ENCODE measurements at regions not wholly inside any gene's neighbourhood (a gene's known extent, or its start where the extent isn't known, plus 50 kb on each side); places are given as distances from the start of the nearest gene placed in this dataset.
A peak's percentile ranks its signal among the peaks of the same experiment; 100 is the strongest.

GRCh38 chr3:180358179-180358578 is 243.8 kb upstream of the TTC14 start (continued):
- no peak for TF ChIP-seq USF2 (IDR thresholded peaks at IDR 0.05)
- TF ChIP-seq CHD2 (IDR thresholded peaks at IDR 0.05; ENCODE audit: low read length, partially characterized antibody): no peak
- TF ChIP-seq NFE2L2 (conservative IDR thresholded peaks at IDR 0.05; ENCODE audit: low read length): no peak
- no peak for TF ChIP-seq SMC3 (IDR thresholded peaks at IDR 0.05)
- no peak for TF ChIP-seq ELK1 (IDR thresholded peaks at IDR 0.05; ENCODE audit: low read depth, low read length)
- TF ChIP-seq HOXA7 (CRISPR knock-in tag; IDR thresholded peaks at IDR 0.05): no peak
- TF ChIP-seq FOSB (CRISPR knock-in tag; IDR thresholded peaks at IDR 0.05): no peak
- no peak for TF ChIP-seq POLR2A (IDR thresholded peaks at IDR 0.05; ENCODE audit: low read length)
- TF ChIP-seq RAD21 (conservative IDR thresholded peaks at IDR 0.05 in 1 of 2, IDR thresholded peaks at IDR 0.05 in 1 of 2): no peak
- TF ChIP-seq POLR2AphosphoS2 (conservative IDR thresholded peaks at IDR 0.05; ENCODE audit: low read length): no peak
- TF ChIP-seq CBX8 (IDR thresholded peaks at IDR 0.05): no peak
- no peak for TF ChIP-seq MYC (IDR thresholded peaks at IDR 0.05; ENCODE audit: borderline replicate concordance, low read length)

GRCh38 chr3:180359061-180359952 is 242.7 kb upstream of the TTC14 start:
- ATAC-seq: no peak

GRCh38 chr3:180359953-180360279 is 242.0 kb upstream of the TTC14 start:
- TF ChIP-seq POLR2A (IDR thresholded peaks at IDR 0.05; ENCODE audit: low read length): no peak
- no peak for TF ChIP-seq SREBF2 (IDR thresholded peaks at IDR 0.05)
- TF ChIP-seq CTCF (IDR thresholded peaks at IDR 0.05): no peak
- no peak for TF ChIP-seq HES2 (IDR thresholded peaks at IDR 0.05)
- TF ChIP-seq ELK1 (IDR thresholded peaks at IDR 0.05; ENCODE audit: low read depth, low read length): no peak
- TF ChIP-seq MAX (IDR thresholded peaks at IDR 0.05): no peak
- no peak for TF ChIP-seq HOXB5 (CRISPR knock-in tag; IDR thresholded peaks at IDR 0.05)
- TF ChIP-seq ESRRA (IDR thresholded peaks at IDR 0.05; ENCODE audit: borderline replicate concordance, low read length): no peak
- TF ChIP-seq BHLHE40 (IDR thresholded peaks at IDR 0.05; ENCODE audit: low read depth, low read length): no peak
- TF ChIP-seq SMC3 (IDR thresholded peaks at IDR 0.05): no peak
- TF ChIP-seq FOXS1 (CRISPR knock-in tag; IDR thresholded peaks at IDR 0.05): no peak
- TF ChIP-seq EHMT2 (IDR thresholded peaks at IDR 0.05; ENCODE audit: low read depth): no peak
- TF ChIP-seq EHF (CRISPR knock-in tag; IDR thresholded peaks at IDR 0.05): no peak
- no peak for TF ChIP-seq CHD4 (IDR thresholded peaks at IDR 0.05; ENCODE audit: borderline replicate concordance)
- no peak for TF ChIP-seq JUN (IDR thresholded peaks at IDR 0.05)
- TF ChIP-seq PHF8 (IDR thresholded peaks at IDR 0.05; ENCODE audit: borderline replicate concordance, low read depth): no peak
- no peak for TF ChIP-seq CEBPB (IDR thresholded peaks at IDR 0.05)
- TF ChIP-seq USF2 (IDR thresholded peaks at IDR 0.05): no peak
- TF ChIP-seq PBX3 (IDR thresholded peaks at IDR 0.05): no peak
- FAIRE-seq (no peak), ATAC-seq (no peak), DNase-seq (ENCODE audit: low read depth in 1 of 2, low spot score in 1 of 2) (no peak)
- H3K9me3 ChIP-seq: no peaks in the 10 kb centered on the region
- H3K27ac ChIP-seq: no peak overlapping the region
- H3K4me3 ChIP-seq: no peak overlapping the region
- H3K4me1 ChIP-seq: no peaks in the 10 kb centered on the region
- ChIA-PET POLR2A (no interaction called here), CTCF (no interaction called here)
- no peak overlapping the region for H3K4me2 ChIP-seq
- 3% methylated on average over 2 of the region's 2 CpGs for WGBS (ENCODE audit: missing lambda C conversion rate)

More at GRCh38 chr3:180359061-180359952, 242.7 kb upstream of the TTC14 start:
- no peak overlapping the region for H3K4me2 ChIP-seq
- 9% methylated on average over 4 of the region's 4 CpGs for WGBS (ENCODE audit: missing lambda C conversion rate)
- no peak overlapping the region for H3K4me3 ChIP-seq
- H3K9me3 ChIP-seq: no peaks in the 10 kb centered on the region
- POLR2A ChIA-PET: no interaction called here
- CTCF ChIA-PET: no interaction called here
- FAIRE-seq (no peak), DNase-seq (ENCODE audit: low read depth in 1 of 2, low spot score in 1 of 2) (no peak)
- no peaks in the 10 kb centered on the region for H3K4me1 ChIP-seq
- H3K27ac ChIP-seq: no peak overlapping the region
- TF ChIP-seq EP300 (IDR thresholded peaks at IDR 0.05) (no peak), MAFK (IDR thresholded peaks at IDR 0.05; ENCODE audit: partially characterized antibody) (peak; percentile 49)
